ENCODE measurements at regions not wholly inside any gene's neighbourhood (a gene's known extent, or its start where the extent isn't known, plus 50 kb on each side); places are given as distances from the start of the nearest gene placed in this dataset.

GRCh38 chr7:96800824-96801223 lies 91.2 kb upstream of the SEM1 start:
- no peaks in the 10 kb centered on the region for H3K9me3 ChIP-seq (replicated peaks; ENCODE audit: control insufficient read depth, insufficient read depth, low read length)
- ChIA-PET RAD21 (ENCODE audit: unreplicated experiment) (no interaction called here), POLR2A (no interaction called here), CTCF (no interaction called here), SMC1A (ENCODE audit: uncharacterized antibody, unreplicated experiment) (no interaction called here)
- no peak overlapping the region for H3K4me2 ChIP-seq (ENCODE audit: control insufficient read depth, insufficient read depth)
- 48% methylated on average over 2 of the region's 2 CpGs for WGBS (ENCODE audit: insufficient coverage, insufficient replicate concordance, low lambda C conversion rate, missing lambda C conversion rate)
- H2AFZ ChIP-seq (ENCODE audit: control insufficient read depth, low read depth, low read length), result no peak overlapping the region
- H4K20me1 ChIP-seq (ENCODE audit: control insufficient read depth, insufficient read depth), result no peaks in the 10 kb centered on the region
- BruUV-seq (replicated peaks), result no TSS peak
- no peak overlapping the region for H3K27ac ChIP-seq (ENCODE audit: control insufficient read depth, insufficient read depth)
- no peak overlapping the region for H3K4me3 ChIP-seq
- ATAC-seq, result no peak
- DNase-seq (ENCODE audit: low read depth, low spot score), result no peak
- in situ Hi-C loops (cut with MboI), result no loop called here
- no peak for FAIRE-seq
- intact Hi-C loops (cut with micrococcal nuclease; ENCODE audit: unreplicated experiment), result no loop called here
- TF ChIP-seq SMAD1 (IDR thresholded peaks at IDR 0.05; ENCODE audit: low read depth, partially characterized antibody) (no peak), TCF12 (IDR thresholded peaks at IDR 0.05; ENCODE audit: low read depth, low read length) (no peak), ZNF217 (IDR thresholded peaks at IDR 0.05) (no peak), SMC3 (IDR thresholded peaks at IDR 0.05; ENCODE audit: borderline replicate concordance, low read length) (no peak), BCLAF1 (IDR thresholded peaks at IDR 0.05) (no peak), ASH2L (IDR thresholded peaks at IDR 0.05; ENCODE audit: borderline replicate concordance, low read depth) (no peak), POLR2AphosphoS5 (IDR thresholded peaks at IDR 0.05; ENCODE audit: low read length) (no peak), FOXM1 (IDR thresholded peaks at IDR 0.05; ENCODE audit: low read depth, low read length) (no peak), ZBTB4 (CRISPR knock-in tag; IDR thresholded peaks at IDR 0.05) (no peak), ZBTB11 (CRISPR knock-in tag; IDR thresholded peaks at IDR 0.05) (no peak), EED (IDR thresholded peaks at IDR 0.05; ENCODE audit: low read depth) (no peak)
- no peaks in the 10 kb centered on the region for H3K4me1 ChIP-seq (ENCODE audit: control insufficient read depth, insufficient read depth, low read length)
- H3K9ac ChIP-seq (ENCODE audit: control insufficient read depth, insufficient read depth, low read length), result no peak overlapping the region
- no peaks in the 10 kb centered on the region for H3K36me3 ChIP-seq (ENCODE audit: control insufficient read depth in 2 of 2, insufficient read depth in 2 of 2, low read length in 1 of 2)
- no peaks in the 10 kb centered on the region for H3K27me3 ChIP-seq (replicated peaks in 1 of 2; ENCODE audit: control insufficient read depth in 2 of 2, insufficient read depth in 2 of 2, low read length in 1 of 2)
- no peaks in the 10 kb centered on the region for H3K79me2 ChIP-seq (ENCODE audit: control insufficient read depth, insufficient read depth, low read length)

Data from GM12878 (cell line).